B cell (primary cell): ENCODE measurements at regions not wholly inside any gene's neighbourhood (a gene's known extent, or its start where the extent isn't known, plus 50 kb on each side); places are given as distances from the start of the nearest gene placed in this dataset.

Source experiments
- CTCF ChIP-seq: fragments of 200-600 bp; IDR thresholded peaks from one replicate; pipeline ENCODE4 v1.8.0; 2022; ENCODE audit warnings: antibody characterized with exemption, mild to moderate bottlenecking
- EZH2 ChIP-seq: IDR thresholded peaks from 2 replicates; pipeline ENCODE4 v1.6.1; 2012; ENCODE audit warnings: borderline replicate concordance, low read depth, mild to moderate bottlenecking, moderate library complexity, low read length; ENCODE audit not compliant: insufficient read depth, poor library complexity, severe bottlenecking

GRCh38 chr6:40708049-40708448 lies 120.9 kb upstream of the LRFN2 start:
- TF ChIP-seq CTCF (no peak), EZH2 (no peak)
